ENCODE measurements at regions not wholly inside any gene's neighbourhood (a gene's known extent, or its start where the extent isn't known, plus 50 kb on each side); places are given as distances from the start of the nearest gene placed in this dataset.

GRCh38 chr5:67454957-67455561 lies 258.5 kb upstream of the CD180 start:
- no peaks in the 10 kb centered on the region for H3K9me3 ChIP-seq (ENCODE audit: insufficient read depth, low read length)
- no peaks in the 10 kb centered on the region for H3F3A ChIP-seq (ENCODE audit: insufficient read depth)
- no peaks in the 10 kb centered on the region for H3K9me2 ChIP-seq (replicated peaks; ENCODE audit: insufficient read depth, low read length)
- no peak overlapping the region for H3K4me3 ChIP-seq (ENCODE audit: insufficient read depth, low read length, poor library complexity, severe bottlenecking)
- H2AFZ ChIP-seq (ENCODE audit: low read depth, low read length, severe bottlenecking) = no peak overlapping the region
- no peaks in the 10 kb centered on the region for H3K36me3 ChIP-seq (ENCODE audit: low read length)
- H3K27me3 ChIP-seq (ENCODE audit: low read length) = no peaks in the 10 kb centered on the region
- H4K20me1 ChIP-seq (ENCODE audit: low read depth, low read length) = no peaks in the 10 kb centered on the region
- no peak overlapping the region for H3K4me2 ChIP-seq (ENCODE audit: low read depth, low read length, poor library complexity, severe bottlenecking)
- TF ChIP-seq CTCF (IDR thresholded peaks at IDR 0.05; ENCODE audit: insufficient read depth, low read length, poor library complexity, severe bottlenecking) = no peak
- TF ChIP-seq EZH2phosphoT487 (conservative IDR thresholded peaks at IDR 0.05; ENCODE audit: low read length) = no peak
- H3K27ac ChIP-seq (ENCODE audit: low read depth, low read length) = no peak overlapping the region
- H3K9ac ChIP-seq (ENCODE audit: low read length) = no peak overlapping the region
- no peaks in the 10 kb centered on the region for H3K79me2 ChIP-seq (ENCODE audit: insufficient read depth, low read length)

- Histone ChIP-seq H2AFZ (ENCODE audit: low read depth, low read length, severe bottlenecking) (no peak overlapping the region), H3K9me3 (ENCODE audit: insufficient read depth, low read length) (no peaks in the 10 kb centered on the region), H3F3A (ENCODE audit: insufficient read depth) (no peaks in the 10 kb centered on the region), H3K9me2 (replicated peaks; ENCODE audit: insufficient read depth, low read length) (no peaks in the 10 kb centered on the region), H3K79me2 (ENCODE audit: insufficient read depth, low read length) (no peaks in the 10 kb centered on the region), H3K4me2 (ENCODE audit: low read depth, low read length, poor library complexity, severe bottlenecking) (no peak overlapping the region), H3K27ac (ENCODE audit: low read depth, low read length) (no peak overlapping the region), H3K9ac (ENCODE audit: low read length) (no peak overlapping the region), H3K4me3 (ENCODE audit: insufficient read depth, low read length, poor library complexity, severe bottlenecking) (no peak overlapping the region), H3K36me3 (ENCODE audit: low read length) (no peaks in the 10 kb centered on the region), H4K20me1 (ENCODE audit: low read depth, low read length) (no peaks in the 10 kb centered on the region), H3K27me3 (ENCODE audit: low read length) (no peaks in the 10 kb centered on the region)
- TF ChIP-seq EZH2phosphoT487 (conservative IDR thresholded peaks at IDR 0.05; ENCODE audit: low read length) (no peak), CTCF (IDR thresholded peaks at IDR 0.05; ENCODE audit: insufficient read depth, low read length, poor library complexity, severe bottlenecking) (no peak)
Measured at GRCh38 chr5:67453111-67453905, 256.7 kb upstream of the CD180 start.

- H3K9me3 ChIP-seq (ENCODE audit: insufficient read depth, low read length) = no peaks in the 10 kb centered on the region
- no peak overlapping the region for H3K4me2 ChIP-seq (ENCODE audit: low read depth, low read length, poor library complexity, severe bottlenecking)
- no peak overlapping the region for H3K27ac ChIP-seq (ENCODE audit: low read depth, low read length)
- no peaks in the 10 kb centered on the region for H3K79me2 ChIP-seq (ENCODE audit: insufficient read depth, low read length)
- no peak overlapping the region for H2AFZ ChIP-seq (ENCODE audit: low read depth, low read length, severe bottlenecking)
- H3K27me3 ChIP-seq (ENCODE audit: low read length) = no peaks in the 10 kb centered on the region
- no peak for TF ChIP-seq EZH2phosphoT487 (conservative IDR thresholded peaks at IDR 0.05; ENCODE audit: low read length)
- TF ChIP-seq CTCF (IDR thresholded peaks at IDR 0.05; ENCODE audit: insufficient read depth, low read length, poor library complexity, severe bottlenecking) = no peak
- no peak overlapping the region for H3K9ac ChIP-seq (ENCODE audit: low read length)
- H4K20me1 ChIP-seq (ENCODE audit: low read depth, low read length) = no peaks in the 10 kb centered on the region
- H3K9me2 ChIP-seq (replicated peaks; ENCODE audit: insufficient read depth, low read length) = no peaks in the 10 kb centered on the region
- no peaks in the 10 kb centered on the region for H3K36me3 ChIP-seq (ENCODE audit: low read length)
- H3F3A ChIP-seq (ENCODE audit: insufficient read depth) = no peaks in the 10 kb centered on the region
- H3K4me3 ChIP-seq (ENCODE audit: insufficient read depth, low read length, poor library complexity, severe bottlenecking) = no peak overlapping the region
Measured at GRCh38 chr5:67451640-67452279, 255.2 kb upstream of the CD180 start.
